ENCODE measurements at regions not wholly inside any gene's neighbourhood (a gene's known extent, or its start where the extent isn't known, plus 50 kb on each side); places are given as distances from the start of the nearest gene placed in this dataset.
"Not testable (repeated sequence)": the region's sequence is repeated elsewhere in the genome, so short reads cannot be mapped to it uniquely, and the experiment has no call there.

DNA sequence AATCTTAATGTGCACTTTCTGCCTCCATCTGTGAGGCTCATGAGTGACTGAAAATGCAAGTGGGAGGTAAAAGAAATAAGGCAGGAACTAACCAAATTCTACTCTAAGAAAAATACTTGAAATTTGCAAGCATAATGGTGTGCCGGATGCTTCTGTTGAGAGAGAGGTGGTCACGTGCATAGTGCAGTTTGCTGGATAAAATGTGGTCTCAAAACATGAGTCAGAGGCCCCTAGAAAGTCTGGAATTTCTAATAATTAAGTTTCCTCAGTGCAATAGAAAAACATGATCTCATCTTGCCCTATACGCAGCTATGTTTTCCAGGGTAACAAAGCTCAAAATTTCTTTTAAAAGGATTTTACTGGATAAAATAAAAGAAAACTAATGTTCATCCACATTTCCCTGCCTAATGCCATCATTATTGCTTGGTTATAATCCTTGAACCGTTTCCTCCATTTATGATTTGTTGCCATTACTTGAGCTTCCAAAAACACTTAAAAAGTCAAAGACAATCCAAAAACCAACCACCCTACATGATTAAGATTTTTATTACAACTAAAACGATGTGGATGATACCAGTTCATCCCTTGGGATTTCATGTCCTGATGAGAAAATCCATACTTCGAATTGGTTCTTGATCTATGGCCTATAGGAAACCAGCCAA is 351.7 kb upstream of the ARID1B start:
- H3K27me3 ChIP-seq = no peaks in the 10 kb centered on the region
- no peaks in the 10 kb centered on the region for H3K9me3 ChIP-seq
- TF ChIP-seq, protein P1, sequence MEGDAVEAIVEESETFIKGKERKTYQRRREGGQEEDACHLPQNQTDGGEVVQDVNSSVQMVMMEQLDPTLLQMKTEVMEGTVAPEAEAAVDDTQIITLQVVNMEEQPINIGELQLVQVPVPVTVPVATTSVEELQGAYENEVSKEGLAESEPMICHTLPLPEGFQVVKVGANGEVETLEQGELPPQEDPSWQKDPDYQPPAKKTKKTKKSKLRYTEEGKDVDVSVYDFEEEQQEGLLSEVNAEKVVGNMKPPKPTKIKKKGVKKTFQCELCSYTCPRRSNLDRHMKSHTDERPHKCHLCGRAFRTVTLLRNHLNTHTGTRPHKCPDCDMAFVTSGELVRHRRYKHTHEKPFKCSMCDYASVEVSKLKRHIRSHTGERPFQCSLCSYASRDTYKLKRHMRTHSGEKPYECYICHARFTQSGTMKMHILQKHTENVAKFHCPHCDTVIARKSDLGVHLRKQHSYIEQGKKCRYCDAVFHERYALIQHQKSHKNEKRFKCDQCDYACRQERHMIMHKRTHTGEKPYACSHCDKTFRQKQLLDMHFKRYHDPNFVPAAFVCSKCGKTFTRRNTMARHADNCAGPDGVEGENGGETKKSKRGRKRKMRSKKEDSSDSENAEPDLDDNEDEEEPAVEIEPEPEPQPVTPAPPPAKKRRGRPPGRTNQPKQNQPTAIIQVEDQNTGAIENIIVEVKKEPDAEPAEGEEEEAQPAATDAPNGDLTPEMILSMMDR (IDR thresholded peaks at IDR 0.05) = no peak
- no peaks in the 10 kb centered on the region for H3K36me3 ChIP-seq
- H3K4me3 ChIP-seq (ENCODE audit: low read depth in 1 of 2, low read length in 1 of 2) = no peak overlapping the region
- H3K4me1 ChIP-seq (ENCODE audit: control insufficient read depth in 1 of 2, insufficient read depth in 1 of 2, low read depth in 1 of 2, low read length in 1 of 2) = no peaks in the 10 kb centered on the region
- H3K27ac ChIP-seq = no peak overlapping the region

GRCh38 chr6:156423829-156424228 is 353.3 kb upstream of the ARID1B start:
- H3K4me3 ChIP-seq (ENCODE audit: low read depth in 1 of 2, low read length in 1 of 2) = no peak overlapping the region
- H3K4me1 ChIP-seq (ENCODE audit: control insufficient read depth in 1 of 2, insufficient read depth in 1 of 2, low read depth in 1 of 2, low read length in 1 of 2) = no peaks in the 10 kb centered on the region

DNA sequence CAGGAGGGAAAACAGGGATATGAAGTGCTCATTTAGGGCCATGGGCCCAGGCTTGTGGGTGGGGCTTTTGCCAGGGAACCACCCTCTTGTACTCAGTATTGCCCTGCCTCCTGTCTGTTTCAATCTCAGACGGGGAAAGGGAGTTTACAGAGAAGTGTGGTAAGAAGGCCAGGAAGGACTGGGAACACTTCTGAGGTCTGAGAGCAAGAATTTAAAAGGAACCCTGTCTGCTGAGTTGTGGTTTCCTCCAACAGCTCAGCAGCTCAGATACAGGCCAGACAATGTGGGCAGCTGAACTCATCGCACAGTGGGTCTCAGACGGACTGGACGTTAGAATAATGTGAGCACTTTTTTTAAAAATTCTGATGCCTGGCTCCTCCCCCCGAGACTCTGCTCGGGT is 354.1 kb upstream of the ARID1B start:
- H3K4me1 ChIP-seq (ENCODE audit: control insufficient read depth in 1 of 2, insufficient read depth in 1 of 2, low read depth in 1 of 2, low read length in 1 of 2) = no peaks in the 10 kb centered on the region
- TF ChIP-seq, protein P1 (IDR thresholded peaks at IDR 0.05) = no peak
- no peaks in the 10 kb centered on the region for H3K36me3 ChIP-seq
- H3K9me3 ChIP-seq = no peaks in the 10 kb centered on the region
- H3K4me3 ChIP-seq (ENCODE audit: low read depth in 1 of 2, low read length in 1 of 2) = no peak overlapping the region
- H3K27ac ChIP-seq = no peak overlapping the region
- H3K27me3 ChIP-seq = no peaks in the 10 kb centered on the region

More at GRCh38 chr6:156423829-156424228, 353.3 kb upstream of the ARID1B start:
- Histone ChIP-seq H3K27me3 (no peaks in the 10 kb centered on the region), H3K9me3 (no peaks in the 10 kb centered on the region), H3K27ac (no peak overlapping the region), H3K36me3 (no peaks in the 10 kb centered on the region)
- TF ChIP-seq, protein P1 (IDR thresholded peaks at IDR 0.05) = no peak

GRCh38 chr6:156421933-156422332 is 355.2 kb upstream of the ARID1B start:
- Histone ChIP-seq H3K4me1 (ENCODE audit: control insufficient read depth in 1 of 2, insufficient read depth in 1 of 2, low read depth in 1 of 2, low read length in 1 of 2) (no peaks in the 10 kb centered on the region), H3K27ac (no peak overlapping the region)
- TF ChIP-seq, protein P1 (IDR thresholded peaks at IDR 0.05) = no peak

GRCh38 chr6:156421301-156421700 is 355.9 kb upstream of the ARID1B start:
- H3K27me3 ChIP-seq; H3K4me1 ChIP-seq (ENCODE audit: control insufficient read depth in 1 of 2, insufficient read depth in 1 of 2, low read depth in 1 of 2, low read length in 1 of 2); H3K36me3 ChIP-seq; H3K9me3 ChIP-seq; H3K27ac ChIP-seq; H3K4me3 ChIP-seq (ENCODE audit: low read depth in 1 of 2, low read length in 1 of 2): not testable (repeated sequence)

More at GRCh38 chr6:156421933-156422332, 355.2 kb upstream of the ARID1B start:
- Histone ChIP-seq H3K9me3 (no peaks in the 10 kb centered on the region), H3K36me3 (no peaks in the 10 kb centered on the region), H3K27me3 (no peaks in the 10 kb centered on the region), H3K4me3 (ENCODE audit: low read depth in 1 of 2, low read length in 1 of 2) (no peak overlapping the region)

- Histone ChIP-seq H3K9me3 (no peaks in the 10 kb centered on the region), H3K36me3 (no peaks in the 10 kb centered on the region), H3K27ac (no peak overlapping the region), H3K27me3 (no peaks in the 10 kb centered on the region), H3K4me1 (ENCODE audit: control insufficient read depth in 1 of 2, insufficient read depth in 1 of 2, low read depth in 1 of 2, low read length in 1 of 2) (no peaks in the 10 kb centered on the region), H3K4me3 (ENCODE audit: low read depth in 1 of 2, low read length in 1 of 2) (no peak overlapping the region)
- TF ChIP-seq, protein P1 (IDR thresholded peaks at IDR 0.05) = no peak
Measured at GRCh38 chr6:156420172-156420993, 356.8 kb upstream of the ARID1B start.
